K562 (cell line): ENCODE measurements at regions not wholly inside any gene's neighbourhood (a gene's known extent, or its start where the extent isn't known, plus 50 kb on each side); places are given as distances from the start of the nearest gene placed in this dataset.

ENCODE experiments used
- ATAC-seq: fragments of 200-7000 bp; cut with Tn5 transposase; 3 replicates; pipeline ENCODE4 v1.9.1; 2020; ENCODE audit warnings: moderate library complexity
- BruUV-seq: library from RNA; stranded (reverse); fragments of 400-500 nt; replicated peaks from 2 replicates; lab custom pipeline; 2021; lab: Mats Ljungman, UMichigan
- CTCF ChIA-PET: fragments of 300-600 bp; formaldehyde crosslinking; extraction: SDS; loops from one replicate; lab custom pipeline; 2021; ENCODE audit warnings: low intra/inter-chr PET ratio; lab: Yijun Ruan, JAX
- POLR2A ChIA-PET: fragments of 300-600, 350-650 bp; sonication (Branson Sonifier 250); formaldehyde crosslinking; extraction: SDS; loops from one replicate; lab custom pipeline; 2021; ENCODE audit warnings: antibody characterized with exemption, inconsistent platforms; lab: Yijun Ruan, JAX
- DNase-seq, 4 experiments: peaks; one replicate each; pipeline versions ENCODE4 v3.0.0 to v3.0.0-alpha.2; 2011 to 2018; ENCODE audit warnings: low spot score in 3 of 4, mixed read lengths in 3 of 4; ENCODE audit errors: extremely low read depth in 1 of 4
- FAIRE-seq: peaks from 2 replicates; lab custom pipeline; 2011; peaks lifted over from hg19 to GRCh38; lab: Jason Lieb, UNC
- H2AFZ ChIP-seq: 2 replicates; pipeline ENCODE4 v1.6.0; 2011; ENCODE audit warnings: low read depth, low read length, control low read depth, inconsistent platforms
- H3K27ac ChIP-seq: fragments of 200-600 bp; 3 replicates; pipeline ENCODE4 v1.8.0; 2011; ENCODE audit warnings: low read depth, mild to moderate bottlenecking, control low read depth, inconsistent platforms, low read length, moderate library complexity, mixed read lengths; ENCODE audit errors: extremely low read depth
- H3K27me3 ChIP-seq, 2 experiments: fragments of 300-600 bp in 1 of 2; 2 replicates in 1 of 2; 3 replicates in 1 of 2; pipeline versions ENCODE4 v1.6.0 to v1.8.0; 2011; ENCODE audit warnings: inconsistent platforms in 2 of 2, low read length in 2 of 2, mild to moderate bottlenecking in 1 of 2, mixed read lengths in 1 of 2, moderate library complexity in 1 of 2; ENCODE audit not compliant: control insufficient read depth in 2 of 2, insufficient read depth in 2 of 2
- H3K36me3 ChIP-seq: fragments of 300-600 bp; 3 replicates; pipeline ENCODE4 v1.8.0; 2011; ENCODE audit warnings: mild to moderate bottlenecking, low read length, inconsistent platforms; ENCODE audit not compliant: control insufficient read depth, insufficient read depth
- H3K4me1 ChIP-seq, 2 experiments: fragments of 200-600 bp in 1 of 2; replicated peaks in 1 of 2; 2 replicates in 1 of 2; 3 replicates in 1 of 2; pipeline versions ENCODE4 v1.5.1 to v1.8.0; 2011; ENCODE audit warnings: inconsistent platforms in 2 of 2, low read length in 2 of 2, mild to moderate bottlenecking in 1 of 2, mixed read lengths in 1 of 2, moderate library complexity in 1 of 2; ENCODE audit not compliant: control insufficient read depth in 2 of 2, insufficient read depth in 2 of 2
- H3K4me2 ChIP-seq: 2 replicates; pipeline ENCODE4 v1.6.1; 2011; ENCODE audit warnings: low read length, control low read depth, inconsistent platforms, mixed read lengths; ENCODE audit not compliant: insufficient read depth
- H3K4me3 ChIP-seq: fragments of 200-600 bp; sonication (generic), shearing (Covaris generic); 2 replicates; pipeline ENCODE4 v1.5.1; 2016; ENCODE audit warnings: control low read depth, inconsistent platforms
- H3K79me2 ChIP-seq: fragments of 200-600 bp; 3 replicates; pipeline ENCODE4 v1.8.0; 2011; ENCODE audit warnings: low read length, inconsistent platforms; ENCODE audit not compliant: control insufficient read depth, insufficient read depth
- H3K9ac ChIP-seq, 2 experiments: 2 replicates each; pipeline versions ENCODE4 v1.6.0 to v1.6.1; 2011; ENCODE audit warnings: low read depth in 2 of 2, low read length in 2 of 2, control low read depth in 1 of 2, inconsistent platforms in 1 of 2, mild to moderate bottlenecking in 1 of 2, mixed read lengths in 1 of 2; ENCODE audit not compliant: insufficient read depth in 1 of 2
- H3K9me1 ChIP-seq: one replicate; pipeline ENCODE4 v1.6.0; 2011; ENCODE audit warnings: inconsistent platforms, mild to moderate bottlenecking, low read length, moderate library complexity; ENCODE audit not compliant: control insufficient read depth, insufficient read depth
- H3K9me3 ChIP-seq: replicated peaks from 2 replicates; pipeline ENCODE4 v1.5.1; 2011; ENCODE audit warnings: low read depth, low read length, inconsistent platforms; ENCODE audit not compliant: control insufficient read depth, insufficient read depth
- H4K20me1 ChIP-seq: replicated peaks from 2 replicates; pipeline ENCODE4 v1.6.1; 2011; ENCODE audit warnings: low read length, inconsistent platforms, mixed read lengths; ENCODE audit not compliant: control insufficient read depth, insufficient read depth
- PTRF ChIP-seq: fragments of 450-650 bp; IDR thresholded peaks from 2 replicates; pipeline ENCODE4 v1.6.1; 2016; ENCODE audit warnings: mild to moderate bottlenecking, missing genetic modification characterization, missing compliant biosample characterization
- WGBS: fragments of 100-300 bp; shearing (Covaris generic); methylation state at CpG from one replicate; pipeline ENCODE4 v1.1.6; 2016; ENCODE audit warnings: low coverage, mixed read lengths; ENCODE audit not compliant: insufficient coverage; ENCODE audit errors: missing lambda C conversion rate; 5-methylcytosine and 5-hydroxymethylcytosine counted together
- in situ Hi-C: fragments of 300-500 bp; cut with MboI; formaldehyde crosslinking; loops from 4 replicates; pipeline ENCODE4 v1.15.0; 2018; ENCODE audit warnings: inconsistent platforms, mixed read lengths
- intact Hi-C: fragments of 100-400 bp; cut with micrococcal nuclease; formaldehyde crosslinking; loops from 2 replicates; pipeline ENCODE4 v1.14.2; 2022
- TF ChIP-seq, protein P1 (sequence below): fragments of 250-450 bp; sonication (Bioruptor Pico); IDR thresholded peaks from 2 replicates; pipeline ENCODE4 v1.5.0; 2022; ENCODE audit warnings: mild to moderate bottlenecking
- TF ChIP-seq, protein P2 (sequence below): fragments of 250-450 bp; sonication (Bioruptor Pico); IDR thresholded peaks from 2 replicates; pipeline ENCODE4 v1.5.0; 2021; ENCODE audit warnings: mild to moderate bottlenecking, borderline replicate concordance
- TF ChIP-seq, protein P3 (sequence below): fragments of 450-650 bp; formaldehyde crosslinking; IDR thresholded peaks from 2 replicates; pipeline ENCODE4 v1.4.0; 2022; ENCODE audit warnings: missing genetic modification characterization

DNA sequence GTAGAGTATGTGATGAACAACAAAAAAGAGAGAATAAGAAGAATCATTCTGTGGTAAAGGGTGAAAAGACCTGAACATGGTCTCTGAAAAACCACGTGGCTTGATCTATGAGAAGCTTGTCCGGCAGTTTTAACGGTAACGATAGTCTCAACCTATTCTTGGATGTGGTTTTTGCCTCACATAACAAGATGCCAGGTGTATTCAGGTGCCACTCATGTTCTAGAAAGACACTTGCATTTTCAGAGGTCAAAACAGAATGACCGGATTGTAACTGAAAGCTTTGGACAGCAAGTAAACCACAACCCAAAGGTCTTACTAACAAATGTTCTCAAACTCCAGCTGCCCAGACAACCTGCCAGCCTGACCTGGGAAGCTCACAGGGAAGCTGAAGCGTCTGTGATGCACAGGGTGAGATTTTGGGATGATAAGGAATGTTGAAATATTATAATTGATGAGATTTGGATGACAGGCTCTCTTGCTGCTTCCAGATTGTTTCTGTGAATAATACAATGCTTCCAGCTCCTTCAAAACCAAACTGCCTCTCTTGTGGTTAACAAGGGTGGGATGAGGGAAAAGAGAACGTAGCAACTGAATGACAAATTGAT, 137.4 kb upstream of the GRB10 start:
- no peak overlapping the region for H3K4me3 ChIP-seq
- CTCF ChIA-PET: no interaction called here
- DNase-seq: no peak
- no peaks in the 10 kb centered on the region for H3K79me2 ChIP-seq
- intact Hi-C loops: no loop called here
- WGBS: 2% methylated on average over 7 of the region's 7 CpGs
- H2AFZ ChIP-seq: no peak overlapping the region
- POLR2A ChIA-PET: no interaction called here
- H3K4me2 ChIP-seq: no peak overlapping the region
- H3K9ac ChIP-seq: no peak overlapping the region
- FAIRE-seq: no peak
- H3K27me3 ChIP-seq: peaks cover 0 to 31% of the 10 kb centered on the region in 2 experiments; a peak in 3 of 5 replicates
- no peaks in the 10 kb centered on the region for H3K9me3 ChIP-seq
- ATAC-seq: no peak
- no peaks in the 10 kb centered on the region for H3K36me3 ChIP-seq
- BruUV-seq: no TSS peak
- no peaks in the 10 kb centered on the region for H3K9me1 ChIP-seq
- in situ Hi-C loops: no loop called here
- TF ChIP-seq, protein P1, sequence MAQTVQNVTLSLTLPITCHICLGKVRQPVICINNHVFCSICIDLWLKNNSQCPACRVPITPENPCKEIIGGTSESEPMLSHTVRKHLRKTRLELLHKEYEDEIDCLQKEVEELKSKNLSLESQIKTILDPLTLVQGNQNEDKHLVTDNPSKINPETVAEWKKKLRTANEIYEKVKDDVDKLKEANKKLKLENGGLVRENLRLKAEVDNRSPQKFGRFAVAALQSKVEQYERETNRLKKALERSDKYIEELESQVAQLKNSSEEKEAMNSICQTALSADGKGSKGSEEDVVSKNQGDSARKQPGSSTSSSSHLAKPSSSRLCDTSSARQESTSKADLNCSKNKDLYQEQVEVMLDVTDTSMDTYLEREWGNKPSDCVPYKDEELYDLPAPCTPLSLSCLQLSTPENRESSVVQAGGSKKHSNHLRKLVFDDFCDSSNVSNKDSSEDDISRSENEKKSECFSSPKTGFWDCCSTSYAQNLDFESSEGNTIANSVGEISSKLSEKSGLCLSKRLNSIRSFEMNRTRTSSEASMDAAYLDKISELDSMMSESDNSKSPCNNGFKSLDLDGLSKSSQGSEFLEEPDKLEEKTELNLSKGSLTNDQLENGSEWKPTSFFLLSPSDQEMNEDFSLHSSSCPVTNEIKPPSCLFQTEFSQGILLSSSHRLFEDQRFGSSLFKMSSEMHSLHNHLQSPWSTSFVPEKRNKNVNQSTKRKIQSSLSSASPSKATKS (CRISPR knock-in tag): no peak
- TF ChIP-seq, protein P2, sequence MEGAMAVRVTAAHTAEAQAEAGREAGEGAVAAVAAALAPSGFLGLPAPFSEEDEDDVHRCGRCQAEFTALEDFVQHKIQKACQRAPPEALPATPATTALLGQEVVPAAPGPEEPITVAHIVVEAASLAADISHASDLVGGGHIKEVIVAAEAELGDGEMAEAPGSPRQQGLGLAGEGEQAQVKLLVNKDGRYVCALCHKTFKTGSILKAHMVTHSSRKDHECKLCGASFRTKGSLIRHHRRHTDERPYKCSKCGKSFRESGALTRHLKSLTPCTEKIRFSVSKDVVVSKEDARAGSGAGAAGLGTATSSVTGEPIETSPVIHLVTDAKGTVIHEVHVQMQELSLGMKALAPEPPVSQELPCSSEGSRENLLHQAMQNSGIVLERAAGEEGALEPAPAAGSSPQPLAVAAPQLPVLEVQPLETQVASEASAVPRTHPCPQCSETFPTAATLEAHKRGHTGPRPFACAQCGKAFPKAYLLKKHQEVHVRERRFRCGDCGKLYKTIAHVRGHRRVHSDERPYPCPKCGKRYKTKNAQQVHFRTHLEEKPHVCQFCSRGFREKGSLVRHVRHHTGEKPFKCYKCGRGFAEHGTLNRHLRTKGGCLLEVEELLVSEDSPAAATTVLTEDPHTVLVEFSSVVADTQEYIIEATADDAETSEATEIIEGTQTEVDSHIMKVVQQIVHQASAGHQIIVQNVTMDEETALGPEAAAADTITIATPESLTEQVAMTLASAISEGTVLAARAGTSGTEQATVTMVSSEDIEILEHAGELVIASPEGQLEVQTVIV: no peak
- TF ChIP-seq, protein P3, sequence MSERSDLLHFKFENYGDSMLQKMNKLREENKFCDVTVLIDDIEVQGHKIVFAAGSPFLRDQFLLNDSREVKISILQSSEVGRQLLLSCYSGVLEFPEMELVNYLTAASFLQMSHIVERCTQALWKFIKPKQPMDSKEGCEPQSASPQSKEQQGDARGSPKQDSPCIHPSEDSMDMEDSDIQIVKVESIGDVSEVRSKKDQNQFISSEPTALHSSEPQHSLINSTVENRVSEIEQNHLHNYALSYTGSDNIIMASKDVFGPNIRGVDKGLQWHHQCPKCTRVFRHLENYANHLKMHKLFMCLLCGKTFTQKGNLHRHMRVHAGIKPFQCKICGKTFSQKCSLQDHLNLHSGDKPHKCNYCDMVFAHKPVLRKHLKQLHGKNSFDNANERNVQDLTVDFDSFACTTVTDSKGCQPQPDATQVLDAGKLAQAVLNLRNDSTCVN (CRISPR knock-in tag): no peak
- no peak for TF ChIP-seq PTRF (tag)
- H3K27ac ChIP-seq: no peak overlapping the region
- H3K4me1 ChIP-seq: no peaks in the 10 kb centered on the region
- no peaks in the 10 kb centered on the region for H4K20me1 ChIP-seq
